Stimulated activated CD8-positive, alpha-beta memory T cell treated with anti-CD3 and anti-CD28 coated beads, Interleukin-2, amount 100 ng/mL, for 1 hour (primary cell): ENCODE measurements at regions not wholly inside any gene's neighbourhood (a gene's known extent, or its start where the extent isn't known, plus 50 kb on each side); places are given as distances from the start of the nearest gene placed in this dataset.
"Not testable (repeated sequence)": the region's sequence is repeated elsewhere in the genome, so short reads cannot be mapped to it uniquely, and the experiment has no call there.

Experiments
- DNase-seq, 2 donors: peaks; one replicate each; pipeline ENCODE4 v3.0.0-alpha.2; 2020; ENCODE audit warnings: low read depth in 2 of 2

GRCh38 chr22:47626428-47627390 lies 864.3 kb downstream of the TBC1D22A start:
- DNase-seq: no peak

DNA sequence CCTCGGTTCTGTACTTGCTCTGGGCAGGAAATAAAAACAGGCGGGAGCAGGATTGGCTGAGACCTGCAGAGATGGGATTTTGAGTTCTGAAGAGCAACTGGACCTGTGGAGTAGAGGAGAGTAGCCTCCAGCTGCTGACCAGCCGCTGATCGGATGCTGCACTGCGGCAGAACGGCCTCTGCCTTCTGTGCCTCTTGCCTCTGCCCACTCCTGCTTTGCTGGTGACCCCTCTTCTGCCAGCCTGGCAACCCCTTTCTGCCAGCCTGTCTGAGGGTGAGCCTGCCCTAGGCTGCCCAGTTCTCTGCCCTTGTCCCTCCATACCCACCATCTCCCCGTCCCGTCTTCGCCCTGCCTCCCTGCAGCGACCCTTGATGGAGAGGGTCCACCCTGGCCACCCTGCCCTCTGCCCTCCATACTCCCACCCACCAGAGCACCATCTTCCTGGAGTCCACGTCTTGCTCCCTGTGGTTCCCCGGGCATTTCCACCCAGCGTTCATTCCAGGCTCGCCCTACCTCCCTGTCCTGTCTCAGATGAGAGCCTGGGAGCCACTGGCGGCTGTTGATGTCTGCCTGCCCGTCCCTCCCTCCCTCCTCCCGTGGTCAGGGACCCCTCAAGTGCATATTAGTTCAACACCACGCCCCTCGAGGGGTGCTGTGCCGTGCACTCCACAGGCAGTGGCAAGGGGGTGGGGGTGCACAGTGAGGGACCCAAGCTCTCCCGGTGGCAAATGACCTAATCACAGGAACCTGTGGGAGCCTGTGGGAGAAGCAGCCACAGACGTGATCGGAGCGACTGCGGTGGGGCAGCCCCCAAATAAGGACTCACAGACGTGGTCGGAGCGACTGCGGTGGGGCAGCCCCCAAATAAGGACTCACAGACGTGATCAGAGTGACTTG lies 863.3 kb downstream of the TBC1D22A start:
- no peak for DNase-seq

GRCh38 chr22:47625013-47625385 lies 862.5 kb downstream of the TBC1D22A start:
- DNase-seq: no peak

GRCh38 chr22:47624252-47625012 lies 862.0 kb downstream of the TBC1D22A start:
- no peak for DNase-seq

GRCh38 chr22:47623763-47624148 lies 861.3 kb downstream of the TBC1D22A start:
- no peak for DNase-seq

DNA sequence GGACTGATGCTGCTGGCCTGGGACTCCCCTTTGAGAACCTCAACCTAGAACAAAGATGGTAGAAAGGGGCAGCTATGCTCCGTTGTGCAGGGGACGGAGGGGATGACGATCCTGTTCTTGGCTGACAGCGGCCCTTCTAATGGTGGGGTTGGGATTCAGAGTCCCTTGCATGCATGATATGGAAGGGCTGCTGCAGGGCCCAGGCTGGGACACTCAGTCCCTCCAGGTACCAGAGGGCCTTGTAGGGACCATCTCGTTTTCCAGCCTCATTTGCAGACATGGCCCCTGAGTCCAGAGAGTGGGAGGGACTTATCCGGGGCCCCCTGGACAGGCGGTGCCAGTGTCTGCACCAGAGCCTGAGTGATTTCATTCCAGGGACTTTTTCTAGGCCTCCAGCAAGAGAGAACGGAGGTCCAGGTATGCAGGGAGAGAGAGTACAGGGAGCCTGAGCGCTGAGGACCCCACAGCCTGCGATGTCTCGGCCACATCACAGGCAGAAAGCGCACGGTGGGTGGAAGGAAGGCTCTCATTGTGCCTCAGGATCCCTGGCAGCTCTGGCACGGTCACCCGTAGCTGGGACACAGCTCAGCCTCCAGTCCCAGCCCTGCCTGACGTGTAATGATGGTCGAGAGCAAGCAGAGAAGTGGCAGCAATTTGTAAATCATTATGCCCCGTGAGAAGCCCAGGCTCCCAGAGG lies 860.8 kb downstream of the TBC1D22A start:
- DNase-seq: no peak

- DNase-seq: no peak
Measured at GRCh38 chr22:47622541-47622940, 860.1 kb downstream of the TBC1D22A start.

GRCh38 chr22:47621253-47621652 lies 858.8 kb downstream of the TBC1D22A start:
- DNase-seq: no peak

GRCh38 chr22:47620391-47620790 lies 857.9 kb downstream of the TBC1D22A start:
- DNase-seq: no peak

GRCh38 chr22:47619631-47620030 lies 857.2 kb downstream of the TBC1D22A start:
- no peak for DNase-seq

GRCh38 chr22:47618180-47619010 lies 855.9 kb downstream of the TBC1D22A start:
- DNase-seq: no peak

GRCh38 chr22:47617186-47617585 lies 854.7 kb downstream of the TBC1D22A start:
- no peak for DNase-seq

DNA sequence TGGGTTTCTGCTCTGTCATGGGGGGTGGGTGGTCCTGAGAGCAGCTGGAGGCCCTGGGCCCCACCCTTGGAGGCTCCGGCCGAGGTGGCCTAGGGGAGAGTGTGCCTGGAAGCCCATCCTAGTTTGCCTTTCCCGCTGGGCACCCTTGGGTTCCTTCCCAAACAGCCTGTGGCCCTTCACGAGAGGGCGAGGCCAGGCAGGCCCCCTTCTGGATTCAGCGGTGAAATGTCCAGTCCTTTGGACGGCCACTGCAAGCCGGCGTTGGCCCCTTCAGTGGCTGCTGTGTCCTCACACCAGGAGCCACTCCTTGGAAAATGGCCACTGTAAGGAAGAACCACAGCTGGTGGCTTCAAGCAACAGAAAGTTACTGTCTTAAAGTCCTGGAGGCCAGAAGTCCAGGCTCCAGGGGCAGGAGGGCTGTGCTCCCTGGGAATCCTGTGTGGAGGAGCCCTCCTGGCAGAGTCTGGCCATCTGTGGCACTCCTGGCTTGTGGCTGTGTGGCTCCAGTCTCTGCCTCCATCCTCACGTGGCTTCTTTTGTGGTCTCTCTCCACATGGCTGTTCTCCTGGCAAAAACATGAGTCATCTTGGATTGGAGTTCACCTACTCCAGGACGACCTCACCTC lies 854.1 kb downstream of the TBC1D22A start:
- no peak for DNase-seq

GRCh38 chr22:47615051-47615450 lies 852.6 kb downstream of the TBC1D22A start:
- no peak for DNase-seq

- DNase-seq: no peak
Measured at GRCh38 chr22:47613606-47614350, 851.3 kb downstream of the TBC1D22A start.

- DNase-seq: not testable (repeated sequence)
Measured at GRCh38 chr22:47613181-47613580, 850.7 kb downstream of the TBC1D22A start.

- DNase-seq: no peak
Measured at GRCh38 chr22:47612311-47612910, 850.0 kb downstream of the TBC1D22A start.

DNA sequence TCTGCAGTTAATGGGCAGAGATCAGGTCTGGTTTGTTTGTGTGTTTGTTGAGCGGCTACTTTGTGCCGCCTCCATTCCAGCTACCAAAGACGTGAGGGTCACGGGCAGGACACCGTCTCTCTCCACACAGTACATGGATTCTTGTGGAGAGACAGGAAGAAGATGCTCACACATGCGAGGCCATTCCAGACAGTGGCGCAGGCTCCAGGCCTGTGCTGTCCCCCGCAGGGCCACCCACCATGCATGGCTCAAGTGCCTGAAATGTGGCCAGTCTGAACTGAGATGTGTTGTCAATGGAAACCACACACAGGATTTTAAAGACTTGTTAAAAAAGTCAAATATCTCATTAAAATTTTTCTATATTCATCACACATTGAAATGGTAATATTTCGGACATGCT lies 848.3 kb downstream of the TBC1D22A start:
- DNase-seq: no peak

DNA sequence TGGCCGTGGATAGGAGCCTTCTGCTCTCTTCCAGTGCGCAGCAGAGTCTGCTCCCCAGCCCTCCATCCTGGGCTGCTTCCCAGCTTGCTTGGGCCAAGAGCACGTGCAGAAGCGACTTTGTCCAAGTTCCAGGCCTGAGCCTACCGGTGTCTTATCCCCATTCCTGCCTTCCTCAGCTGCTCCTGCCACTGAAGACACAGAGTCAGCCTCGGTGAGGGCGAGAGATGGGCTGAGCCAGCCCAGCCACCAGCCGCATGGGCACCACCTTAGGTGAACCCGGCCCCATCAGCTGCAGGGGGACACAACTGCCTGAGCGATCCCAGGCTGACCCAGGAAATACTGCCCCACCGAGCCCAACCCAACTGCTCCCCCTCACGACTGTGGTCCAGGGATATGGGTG lies 847.8 kb downstream of the TBC1D22A start:
- DNase-seq: no peak
